ENCODE measurements at regions not wholly inside any gene's neighbourhood (a gene's known extent, or its start where the extent isn't known, plus 50 kb on each side); places are given as distances from the start of the nearest gene placed in this dataset.

DNA sequence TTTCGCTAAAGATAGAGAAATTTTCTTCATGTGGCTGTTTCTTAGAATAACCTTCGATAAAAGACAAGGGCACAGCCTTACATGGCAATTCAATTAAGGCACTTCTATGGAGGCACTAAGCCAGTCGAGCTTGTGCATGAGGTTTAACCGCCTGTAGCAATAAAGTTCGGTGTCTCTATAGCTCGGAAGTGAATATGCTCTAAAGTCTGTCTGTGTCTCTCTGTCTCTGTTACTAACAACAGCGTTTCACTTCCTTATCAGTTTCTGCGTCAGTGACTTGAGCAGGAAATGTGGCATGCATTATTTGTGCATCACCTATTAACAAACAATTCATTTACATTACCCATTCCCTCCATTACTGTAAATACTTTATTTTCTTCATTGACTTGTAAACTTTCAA is 365.1 kb upstream of the NETO1 start:
- peaks cover 0 to 3% of the 10 kb centered on the region in 2 experiments; a peak in 1 of 5 replicates for H3K9me3 Mint-ChIP-seq
- Histone ChIP-seq H2BK15ac (ENCODE audit: low read depth, low read length) (no peak overlapping the region), H3K4me1 (ENCODE audit: insufficient read depth, low read length) (no peaks in the 10 kb centered on the region), H3K18ac (ENCODE audit: insufficient read length, low read depth, low read length) (no peak overlapping the region), H3K23me2 (ENCODE audit: insufficient read length, low read depth, low read length, poor library complexity, severe bottlenecking) (no peaks in the 10 kb centered on the region), H4K5ac (ENCODE audit: insufficient read length, low read depth, low read length) (no peak overlapping the region), H3K27me3 (ENCODE audit: insufficient read depth, low read length) (no peaks in the 10 kb centered on the region), H3T11ph (ENCODE audit: low read length) (no peak overlapping the region), H2AK5ac (ENCODE audit: insufficient read length, low read length) (no peak overlapping the region), H2BK12ac (ENCODE audit: insufficient read length, low read depth, low read length) (no peak overlapping the region), H3K9ac (ENCODE audit: extremely low read depth, insufficient read length, low read length) (no peak overlapping the region), H2AFZ (ENCODE audit: low read length) (no peak overlapping the region), H3K56ac (ENCODE audit: insufficient read length, low read depth, low read length) (no peak overlapping the region), H3K14ac (ENCODE audit: insufficient read depth, low read length) (no peak overlapping the region), H2BK20ac (ENCODE audit: low read depth, low read length, poor library complexity, severe bottlenecking) (no peak overlapping the region), H4K8ac (replicated peaks; ENCODE audit: insufficient read length, low read depth, low read length) (no peak overlapping the region), H4K91ac (ENCODE audit: insufficient read length, low read depth, low read length) (no peak overlapping the region), H3K23ac (ENCODE audit: insufficient read length, low read depth, low read length) (no peak overlapping the region), H4K20me1 (ENCODE audit: control insufficient read depth, insufficient read depth, insufficient read length) (no peaks in the 10 kb centered on the region), H3K4me2 (ENCODE audit: insufficient read depth, insufficient read length, low read length) (no peak overlapping the region), H2BK120ac (ENCODE audit: low read depth, low read length, poor library complexity, severe bottlenecking) (no peak overlapping the region), H3K79me2 (ENCODE audit: insufficient read depth, low read length) (no peaks in the 10 kb centered on the region), H3K4ac (ENCODE audit: low read depth, low read length) (no peak overlapping the region), H2BK5ac (ENCODE audit: insufficient read length, low read length) (no peak overlapping the region), H3K9me3 (ENCODE audit: control insufficient read depth, low read depth, low read length) (no peaks in the 10 kb centered on the region), H3K79me1 (ENCODE audit: insufficient read depth, low read depth, low read length, poor library complexity, severe bottlenecking) (no peaks in the 10 kb centered on the region), H3K27ac (ENCODE audit: insufficient read length, low read depth, low read length) (no peak overlapping the region)
- 0 out of 4 replicates have a peak, but pooled peaks cover 0 to 5% of the 10 kb centered on the region in 2 experiments for H3K4me1 Mint-ChIP-seq
- no peaks in the 10 kb centered on the region for H3K36me3 Mint-ChIP-seq (ENCODE audit: insufficient read depth in 1 of 3, low read depth in 3 of 3)
- H3K27me3 Mint-ChIP-seq (ENCODE audit: low read depth) = no peaks in the 10 kb centered on the region
- H3K27ac Mint-ChIP-seq = no peak overlapping the region
- no peak for DNase-seq
- H3K4me3 Mint-ChIP-seq = no peak overlapping the region
- WGBS (ENCODE audit: extremely low coverage, insufficient read length, low lambda C conversion rate) = no CpG with 5 or more reads among the region's 8 CpGs
- TF ChIP-seq, protein P1, sequence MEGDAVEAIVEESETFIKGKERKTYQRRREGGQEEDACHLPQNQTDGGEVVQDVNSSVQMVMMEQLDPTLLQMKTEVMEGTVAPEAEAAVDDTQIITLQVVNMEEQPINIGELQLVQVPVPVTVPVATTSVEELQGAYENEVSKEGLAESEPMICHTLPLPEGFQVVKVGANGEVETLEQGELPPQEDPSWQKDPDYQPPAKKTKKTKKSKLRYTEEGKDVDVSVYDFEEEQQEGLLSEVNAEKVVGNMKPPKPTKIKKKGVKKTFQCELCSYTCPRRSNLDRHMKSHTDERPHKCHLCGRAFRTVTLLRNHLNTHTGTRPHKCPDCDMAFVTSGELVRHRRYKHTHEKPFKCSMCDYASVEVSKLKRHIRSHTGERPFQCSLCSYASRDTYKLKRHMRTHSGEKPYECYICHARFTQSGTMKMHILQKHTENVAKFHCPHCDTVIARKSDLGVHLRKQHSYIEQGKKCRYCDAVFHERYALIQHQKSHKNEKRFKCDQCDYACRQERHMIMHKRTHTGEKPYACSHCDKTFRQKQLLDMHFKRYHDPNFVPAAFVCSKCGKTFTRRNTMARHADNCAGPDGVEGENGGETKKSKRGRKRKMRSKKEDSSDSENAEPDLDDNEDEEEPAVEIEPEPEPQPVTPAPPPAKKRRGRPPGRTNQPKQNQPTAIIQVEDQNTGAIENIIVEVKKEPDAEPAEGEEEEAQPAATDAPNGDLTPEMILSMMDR (conservative IDR thresholded peaks at IDR 0.05) = no peak

Measured in H9 (cell line).